Esophagus muscularis mucosa (tissue), 4 donors: ENCODE measurements at regions not wholly inside any gene's neighbourhood (a gene's known extent, or its start where the extent isn't known, plus 50 kb on each side); places are given as distances from the start of the nearest gene placed in this dataset.
A peak's percentile ranks its signal among the peaks of the same experiment; 100 is the strongest.
"Not testable (repeated sequence)": the region's sequence is repeated elsewhere in the genome, so short reads cannot be mapped to it uniquely, and the experiment has no call there.

Experiments
- DNase-seq: peaks from one replicate; pipeline ENCODE4 v3.0.0-alpha.2; 2017; ENCODE audit errors: extremely low spot score
- H3K27ac ChIP-seq, 4 donors: fragments of 200-600 bp; sonication (generic); replicated peaks in 1 of 4; 1 replicate in 3 of 4; 2 replicates in 1 of 4; pipeline ENCODE4 v1.5.1; 2016 to 2019; ENCODE audit warnings: mild to moderate bottlenecking in 1 of 4
- H3K27me3 ChIP-seq, 4 donors: fragments of 200-600 bp; sonication (generic); one replicate each; pipeline versions ENCODE4 v1.5.1 to v1.6.0; 2016 to 2019
- H3K36me3 ChIP-seq, 4 donors: fragments of 200-600 bp; sonication (generic); one replicate each; pipeline ENCODE4 v1.5.1; 2016 to 2019
- H3K4me1 ChIP-seq, 4 donors: fragments of 200-600 bp; sonication (generic); one replicate each; pipeline ENCODE4 v1.5.1; 2016 to 2019
- H3K4me3 ChIP-seq, 4 donors: fragments of 200-600 bp; sonication (generic); 1 replicate in 2 of 4; 2 replicates in 2 of 4; pipeline ENCODE4 v1.5.1; 2016 to 2019; ENCODE audit warnings: mild to moderate bottlenecking in 4 of 4, moderate library complexity in 1 of 4
- H3K9me3 ChIP-seq, 4 donors: fragments of 200-600 bp; sonication (generic); 1 replicate in 3 of 4; 2 replicates in 1 of 4; pipeline ENCODE4 v1.5.1; 2016 to 2019
- EP300 ChIP-seq: sonication (generic); formaldehyde crosslinking; IDR thresholded peaks from one replicate; pipeline ENCODE4 v1.6.1; 2017; ENCODE audit warnings: antibody characterized with exemption
- POLR2A ChIP-seq: fragments of 450-650 bp; IDR thresholded peaks from one replicate; pipeline ENCODE4 v1.6.1; 2017; ENCODE audit warnings: antibody characterized with exemption, moderate library complexity, mild to moderate bottlenecking, low read depth
- POLR2AphosphoS5 ChIP-seq, 2 donors: sonication (generic); formaldehyde crosslinking; IDR thresholded peaks; one replicate each; pipeline ENCODE4 v1.6.1; 2017; ENCODE audit warnings: antibody characterized with exemption in 2 of 2
- WGBS: methylation state at CpG from one replicate; pipeline ENCODE4 v1.1.5; 2018; 5-methylcytosine and 5-hydroxymethylcytosine counted together
- intact Hi-C: fragments of 100-400 bp; cut with DNase I; formaldehyde crosslinking; loops from one replicate; pipeline ENCODE4 v1.15.1; 2023
- TF ChIP-seq, protein P1 (sequence below), 3 experiments: fragments of 200-600 bp in 2 of 3; fragments of 450-650 bp in 1 of 3; sonication (generic) in 2 of 3; IDR thresholded peaks; one replicate each; pipeline ENCODE4 v1.5.1; 2017 to 2019; ENCODE audit warnings: antibody characterized with exemption in 3 of 3, mild to moderate bottlenecking in 2 of 3, moderate library complexity in 1 of 3

DNA sequence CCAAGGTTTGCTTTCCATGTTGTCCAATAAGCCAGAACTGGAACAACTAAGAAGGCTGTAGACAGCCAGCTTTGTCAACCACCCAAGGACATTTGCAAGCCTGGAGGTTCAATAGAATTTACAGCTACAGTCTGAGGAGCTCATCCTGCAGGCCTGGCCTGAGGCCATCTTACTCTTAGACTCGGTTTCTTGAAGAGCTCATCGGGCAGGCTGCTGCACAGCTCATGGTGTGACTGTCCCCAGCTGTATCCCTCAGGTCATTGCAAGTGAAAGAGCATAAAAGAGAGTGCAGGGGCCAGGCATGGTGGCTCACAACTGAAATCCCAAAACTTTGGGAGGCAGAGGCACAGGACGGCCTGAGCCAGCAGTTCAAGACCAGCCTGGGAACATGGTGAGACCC, 96.9 kb upstream of the FOXQ1 start:
- no peak overlapping the region for H3K27ac ChIP-seq
- H3K4me3 ChIP-seq: no peak overlapping the region
- TF ChIP-seq POLR2A (no peak), EP300 (no peak), POLR2AphosphoS5 (IDR thresholded peaks at IDR 0.05) (no peak)
- TF ChIP-seq, protein P1, sequence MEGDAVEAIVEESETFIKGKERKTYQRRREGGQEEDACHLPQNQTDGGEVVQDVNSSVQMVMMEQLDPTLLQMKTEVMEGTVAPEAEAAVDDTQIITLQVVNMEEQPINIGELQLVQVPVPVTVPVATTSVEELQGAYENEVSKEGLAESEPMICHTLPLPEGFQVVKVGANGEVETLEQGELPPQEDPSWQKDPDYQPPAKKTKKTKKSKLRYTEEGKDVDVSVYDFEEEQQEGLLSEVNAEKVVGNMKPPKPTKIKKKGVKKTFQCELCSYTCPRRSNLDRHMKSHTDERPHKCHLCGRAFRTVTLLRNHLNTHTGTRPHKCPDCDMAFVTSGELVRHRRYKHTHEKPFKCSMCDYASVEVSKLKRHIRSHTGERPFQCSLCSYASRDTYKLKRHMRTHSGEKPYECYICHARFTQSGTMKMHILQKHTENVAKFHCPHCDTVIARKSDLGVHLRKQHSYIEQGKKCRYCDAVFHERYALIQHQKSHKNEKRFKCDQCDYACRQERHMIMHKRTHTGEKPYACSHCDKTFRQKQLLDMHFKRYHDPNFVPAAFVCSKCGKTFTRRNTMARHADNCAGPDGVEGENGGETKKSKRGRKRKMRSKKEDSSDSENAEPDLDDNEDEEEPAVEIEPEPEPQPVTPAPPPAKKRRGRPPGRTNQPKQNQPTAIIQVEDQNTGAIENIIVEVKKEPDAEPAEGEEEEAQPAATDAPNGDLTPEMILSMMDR (IDR thresholded peaks at IDR 0.05): no peak
- 100% methylated on average over 1 of the region's 3 CpGs for WGBS
- H3K9me3 ChIP-seq: no peaks in the 10 kb centered on the region
- no peaks in the 10 kb centered on the region for H3K4me1 ChIP-seq
- intact Hi-C loops: no loop called here
- no peaks in the 10 kb centered on the region for H3K36me3 ChIP-seq
- no peaks in the 10 kb centered on the region for H3K27me3 ChIP-seq
- DNase-seq: peak; percentile 91

- Histone ChIP-seq H3K27me3 (no peaks in the 10 kb centered on the region), H3K9me3 (no peaks in the 10 kb centered on the region), H3K4me1 (no peaks in the 10 kb centered on the region), H3K27ac (no peak overlapping the region), H3K4me3 (no peak overlapping the region), H3K36me3 (no peaks in the 10 kb centered on the region)
- TF ChIP-seq EP300 (no peak), POLR2AphosphoS5 (IDR thresholded peaks at IDR 0.05) (no peak), POLR2A (no peak)
- TF ChIP-seq, protein P1 (IDR thresholded peaks at IDR 0.05): no peak
- DNase-seq: peak; percentile 55
- intact Hi-C loops: no loop called here
- WGBS: 48% methylated on average over 2 of the region's 2 CpGs
These were observed 99.0 kb upstream of the FOXQ1 start for GRCh38 chr6:1212919-1213318.

DNA sequence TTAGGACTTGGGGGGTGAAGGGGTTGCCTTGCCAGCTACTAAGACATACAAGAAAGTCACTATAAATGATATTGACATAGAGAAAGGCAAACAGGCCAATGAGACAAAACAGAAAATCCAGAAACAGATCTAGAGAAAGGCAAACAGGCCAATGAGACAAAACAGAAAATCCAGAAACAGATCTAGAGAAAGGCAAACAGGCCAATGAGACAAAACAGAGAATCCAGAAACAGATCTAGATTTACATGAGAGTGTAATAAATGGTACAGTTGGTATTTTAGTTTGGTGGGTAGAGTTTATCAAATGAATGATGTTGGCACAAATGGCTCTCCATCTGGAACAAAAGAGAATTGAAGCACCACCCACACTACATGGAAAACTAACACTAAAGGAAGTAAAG, 99.8 kb upstream of the FOXQ1 start:
- H3K36me3 ChIP-seq, H3K4me1 ChIP-seq, H3K4me3 ChIP-seq, H3K27me3 ChIP-seq, H3K9me3 ChIP-seq, DNase-seq, H3K27ac ChIP-seq, intact Hi-C loops: not testable (repeated sequence)

DNA sequence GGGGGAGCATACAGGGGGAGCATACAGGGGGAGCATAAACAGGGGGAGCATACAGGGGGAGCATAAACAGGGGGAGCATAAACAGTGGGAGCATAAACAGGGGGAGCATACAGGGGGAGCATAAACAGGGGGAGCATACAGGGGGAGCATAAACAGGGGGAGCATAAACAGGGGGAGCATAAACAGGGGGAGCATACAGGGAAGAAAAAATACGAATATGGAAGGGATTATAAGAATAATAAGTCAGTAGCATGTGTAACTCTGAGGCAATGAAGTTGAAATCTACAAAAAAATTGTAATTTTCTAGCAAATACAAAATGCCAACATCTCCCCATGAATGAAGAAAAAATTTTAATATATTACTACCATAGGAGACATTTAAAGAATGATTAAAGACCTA, 101.3 kb upstream of the FOXQ1 start:
- H3K27me3 ChIP-seq, H3K36me3 ChIP-seq, DNase-seq, H3K9me3 ChIP-seq, H3K27ac ChIP-seq, H3K4me1 ChIP-seq, H3K4me3 ChIP-seq, intact Hi-C loops: not testable (repeated sequence)
- WGBS: 84% methylated on average over 1 of the region's 1 CpG

GRCh38 chr6:1208876-1209275, 103.0 kb upstream of the FOXQ1 start:
- Histone ChIP-seq H3K27me3 (no peaks in the 10 kb centered on the region), H3K9me3 (no peaks in the 10 kb centered on the region), H3K27ac (no peak overlapping the region), H3K36me3 (no peaks in the 10 kb centered on the region), H3K4me3 (no peak overlapping the region), H3K4me1 (no peaks in the 10 kb centered on the region)
- peak; percentile 53 for DNase-seq
- WGBS: 88% methylated on average over 2 of the region's 2 CpGs
- intact Hi-C loops: no loop called here
- TF ChIP-seq POLR2A (no peak), POLR2AphosphoS5 (IDR thresholded peaks at IDR 0.05) (no peak), EP300 (no peak)
- TF ChIP-seq, protein P1 (IDR thresholded peaks at IDR 0.05): no peak

DNA sequence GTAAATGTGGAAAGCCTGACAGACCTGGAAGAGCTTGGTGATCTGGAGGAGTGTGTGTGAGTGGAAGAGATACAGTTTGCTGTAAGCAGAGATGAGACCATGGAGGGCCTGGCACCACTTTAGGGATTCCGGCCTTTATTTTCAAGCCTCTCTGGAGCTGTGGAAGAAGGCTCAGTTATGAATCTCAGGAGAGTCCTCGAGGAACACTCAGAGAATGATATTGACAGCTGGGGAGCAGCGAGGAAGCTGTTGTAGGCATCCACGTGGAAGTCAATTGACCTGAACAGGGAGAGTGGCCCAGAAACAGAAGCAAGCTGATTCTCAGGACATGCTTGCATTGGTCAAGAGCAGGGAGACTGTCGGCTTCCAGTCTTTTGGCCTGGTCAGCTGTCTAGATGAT, 108.4 kb upstream of the FOXQ1 start:
- TF ChIP-seq POLR2AphosphoS5 (IDR thresholded peaks at IDR 0.05) (no peak), EP300 (no peak), POLR2A (no peak)
- TF ChIP-seq, protein P1 (IDR thresholded peaks at IDR 0.05): no peak
- intact Hi-C loops: no loop called here
- no peak for DNase-seq
- Histone ChIP-seq H3K27ac (no peak overlapping the region), H3K4me1 (no peaks in the 10 kb centered on the region), H3K36me3 (no peaks in the 10 kb centered on the region), H3K27me3 (no peaks in the 10 kb centered on the region), H3K9me3 (no peaks in the 10 kb centered on the region), H3K4me3 (no peak overlapping the region)
- 94% methylated on average over 5 of the region's 5 CpGs for WGBS
